ENCODE measurements at regions not wholly inside any gene's neighbourhood (a gene's known extent, or its start where the extent isn't known, plus 50 kb on each side); places are given as distances from the start of the nearest gene placed in this dataset.

DNA sequence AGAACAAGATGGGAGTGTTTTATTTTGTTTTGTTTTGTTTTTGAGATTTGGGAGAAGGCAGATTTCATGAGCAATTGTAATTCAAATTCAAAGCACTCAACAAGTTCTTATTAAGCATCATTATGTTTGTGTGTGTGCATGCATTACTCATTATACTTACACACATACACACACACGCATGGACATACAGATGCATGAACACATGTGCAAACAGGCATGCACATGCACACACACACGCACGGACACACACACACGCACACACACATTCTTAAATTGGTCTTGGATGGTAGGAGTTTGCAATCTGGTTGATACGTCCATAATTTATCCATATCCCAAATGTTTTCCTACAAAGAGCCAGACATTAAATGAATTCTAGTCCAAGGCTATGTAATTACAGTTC is 702.8 kb downstream of the INHBA start:
- H3K27me3 ChIP-seq (ENCODE audit: control insufficient read depth in 3 of 3, insufficient read depth in 3 of 3, low read length in 3 of 3): no peaks in the 10 kb centered on the region
- H3K9me3 ChIP-seq (ENCODE audit: control insufficient read depth in 2 of 2, insufficient read depth in 1 of 2, low read depth in 1 of 2, low read length in 1 of 2): no peaks in the 10 kb centered on the region
- DNase-seq (no peak), FAIRE-seq (no peak)
- no peak overlapping the region for H3K4me3 ChIP-seq (ENCODE audit: low read depth in 1 of 3, low read length in 3 of 3)
- 94 to 96% (median 96%) methylated on average over 5 of the region's 5 CpGs for WGBS, 3 donors
- H3K4me1 ChIP-seq (ENCODE audit: control insufficient read depth in 3 of 3, insufficient read depth in 2 of 3, low read depth in 1 of 3, low read length in 2 of 3): no peaks in the 10 kb centered on the region
- H3K27ac ChIP-seq (ENCODE audit: low read depth in 1 of 3, low read length in 2 of 3): no peak overlapping the region
- no peaks in the 10 kb centered on the region for H3K36me3 ChIP-seq (ENCODE audit: control insufficient read depth in 3 of 3, insufficient read depth in 2 of 3, low read depth in 1 of 3, low read length in 3 of 3)

DNA sequence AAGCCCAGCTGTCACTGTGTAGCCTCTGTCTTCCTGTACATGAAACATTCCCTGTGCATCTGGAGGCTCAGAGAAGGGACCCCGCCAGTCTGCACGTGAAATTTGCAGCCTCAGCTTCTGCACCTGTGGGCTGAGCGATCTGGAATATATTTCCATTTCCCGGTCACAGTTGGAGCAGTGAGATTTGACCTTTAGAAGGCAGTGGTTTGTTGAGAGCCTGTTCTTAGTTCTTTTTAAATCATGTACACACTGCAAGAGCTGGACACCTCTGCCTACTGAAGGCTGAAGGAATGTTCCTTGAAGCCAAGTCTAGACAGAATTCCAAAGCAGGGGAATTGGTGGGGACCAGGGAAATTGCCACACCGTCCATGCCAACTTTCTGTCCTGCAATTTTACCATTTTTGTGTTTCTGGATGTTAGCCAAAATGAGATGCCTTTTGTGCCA is 706.6 kb downstream of the INHBA start:
- Histone ChIP-seq H3K27ac (ENCODE audit: low read depth in 1 of 3, low read length in 2 of 3) (no peak overlapping the region), H3K4me3 (ENCODE audit: low read depth in 1 of 3, low read length in 3 of 3) (no peak overlapping the region), H3K9me3 (ENCODE audit: control insufficient read depth in 2 of 2, insufficient read depth in 1 of 2, low read depth in 1 of 2, low read length in 1 of 2) (no peaks in the 10 kb centered on the region), H3K27me3 (ENCODE audit: control insufficient read depth in 3 of 3, insufficient read depth in 3 of 3, low read length in 3 of 3) (no peaks in the 10 kb centered on the region), H3K36me3 (ENCODE audit: control insufficient read depth in 3 of 3, insufficient read depth in 2 of 3, low read depth in 1 of 3, low read length in 3 of 3) (no peaks in the 10 kb centered on the region), H3K4me1 (ENCODE audit: control insufficient read depth in 3 of 3, insufficient read depth in 2 of 3, low read depth in 1 of 3, low read length in 2 of 3) (no peaks in the 10 kb centered on the region)
- DNase-seq (no peak), FAIRE-seq (no peak)
- 63 to 71% (median 66%) methylated on average over 5 of the region's 5 CpGs for WGBS, 3 donors

GRCh38 chr7:40990841-40991240 is 712.0 kb downstream of the INHBA start:
- no peak overlapping the region for H3K27ac ChIP-seq (ENCODE audit: low read depth in 1 of 3, low read length in 2 of 3)
- FAIRE-seq (no peak), DNase-seq (no peak)
- no peaks in the 10 kb centered on the region for H3K4me1 ChIP-seq (ENCODE audit: control insufficient read depth in 3 of 3, insufficient read depth in 2 of 3, low read depth in 1 of 3, low read length in 2 of 3)
- H3K27me3 ChIP-seq (ENCODE audit: control insufficient read depth in 3 of 3, insufficient read depth in 3 of 3, low read length in 3 of 3): no peaks in the 10 kb centered on the region
- no peaks in the 10 kb centered on the region for H3K36me3 ChIP-seq (ENCODE audit: control insufficient read depth in 3 of 3, insufficient read depth in 2 of 3, low read depth in 1 of 3, low read length in 3 of 3)
- no peaks in the 10 kb centered on the region for H3K9me3 ChIP-seq (ENCODE audit: control insufficient read depth in 2 of 2, insufficient read depth in 1 of 2, low read depth in 1 of 2, low read length in 1 of 2)
- H3K4me3 ChIP-seq (ENCODE audit: low read depth in 1 of 3, low read length in 3 of 3): no peak overlapping the region
- 88 to 99% (median 90%) methylated on average over 3 of the region's 3 CpGs for WGBS, 3 donors

DNA sequence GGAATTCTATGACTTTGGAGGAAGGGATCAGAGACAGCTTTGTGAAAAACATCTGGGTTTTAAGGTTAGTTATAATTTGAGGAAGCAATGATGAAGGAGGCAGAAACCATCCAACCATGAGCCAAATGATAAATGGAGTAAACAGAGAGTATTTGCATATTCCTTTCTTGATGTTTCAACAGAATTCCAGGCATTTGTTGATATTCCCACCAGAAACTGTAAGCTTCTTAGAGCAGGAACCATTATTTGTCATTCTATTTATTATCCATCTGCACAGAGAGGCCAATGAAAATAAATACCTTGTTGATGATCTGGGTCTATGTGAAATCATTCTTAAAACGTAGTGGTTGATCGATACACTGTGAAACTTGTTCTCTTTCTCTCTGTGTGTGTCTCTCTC is 715.3 kb downstream of the INHBA start:
- no peaks in the 10 kb centered on the region for H3K36me3 ChIP-seq (ENCODE audit: control insufficient read depth in 3 of 3, insufficient read depth in 2 of 3, low read depth in 1 of 3, low read length in 3 of 3)
- no peak overlapping the region for H3K4me3 ChIP-seq (ENCODE audit: low read depth in 1 of 3, low read length in 3 of 3)
- no peaks in the 10 kb centered on the region for H3K4me1 ChIP-seq (ENCODE audit: control insufficient read depth in 3 of 3, insufficient read depth in 2 of 3, low read depth in 1 of 3, low read length in 2 of 3)
- WGBS, 3 donors: 78 to 89% (median 85%) methylated on average over 2 of the region's 2 CpGs
- FAIRE-seq (no peak), DNase-seq (no peak)
- H3K9me3 ChIP-seq (ENCODE audit: control insufficient read depth in 2 of 2, insufficient read depth in 1 of 2, low read depth in 1 of 2, low read length in 1 of 2): no peaks in the 10 kb centered on the region
- no peak overlapping the region for H3K27ac ChIP-seq (ENCODE audit: low read depth in 1 of 3, low read length in 2 of 3)
- no peaks in the 10 kb centered on the region for H3K27me3 ChIP-seq (ENCODE audit: control insufficient read depth in 3 of 3, insufficient read depth in 3 of 3, low read length in 3 of 3)

DNA sequence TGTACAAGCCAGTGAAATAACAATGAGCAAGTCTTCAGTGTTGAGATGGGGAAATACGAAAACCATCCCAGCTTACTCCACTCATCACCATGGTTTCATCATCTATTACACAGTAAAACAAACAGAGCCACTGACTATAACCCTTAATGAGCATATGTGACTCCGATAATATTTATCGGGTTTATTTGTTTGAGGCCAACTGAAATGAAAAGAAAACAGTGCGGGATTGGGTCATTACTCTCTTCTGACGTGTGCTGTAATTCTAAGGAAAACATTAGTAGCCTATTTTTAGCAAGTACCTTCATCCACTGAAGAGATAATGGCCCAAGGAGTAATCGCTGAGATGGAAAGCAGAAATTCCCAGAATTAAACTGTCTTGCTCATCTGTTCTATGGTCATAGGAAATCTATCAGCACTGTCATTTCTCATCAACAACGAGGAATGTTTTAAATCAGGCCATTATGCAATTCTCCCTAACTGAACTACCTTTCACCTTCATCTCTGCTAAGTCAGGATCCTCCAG is 716.5 kb downstream of the INHBA start:
- H3K27ac ChIP-seq (ENCODE audit: low read depth in 1 of 3, low read length in 2 of 3): no peak overlapping the region

DNA sequence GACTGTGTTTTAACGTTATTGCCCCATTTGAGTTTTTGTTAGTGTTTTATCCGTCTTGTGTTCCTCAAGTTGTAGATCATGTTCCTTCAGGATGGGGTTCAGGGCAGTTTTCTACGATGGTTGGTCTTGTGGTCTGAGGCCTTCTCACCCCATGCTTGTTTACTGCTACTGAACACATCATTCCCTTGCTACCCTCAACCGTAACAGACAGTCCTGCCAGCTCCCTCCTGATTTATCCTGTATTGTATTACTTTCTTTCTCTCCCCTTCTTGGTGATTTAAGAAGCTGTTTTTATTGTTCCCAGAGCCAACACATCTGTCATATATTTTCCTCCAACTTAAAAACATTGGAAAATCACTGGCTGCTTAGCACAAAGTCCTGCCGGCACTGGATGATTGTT is 719.8 kb downstream of the INHBA start:
- H3K4me1 ChIP-seq (ENCODE audit: control insufficient read depth in 3 of 3, insufficient read depth in 2 of 3, low read depth in 1 of 3, low read length in 2 of 3): no peaks in the 10 kb centered on the region
- no peak overlapping the region for H3K4me3 ChIP-seq (ENCODE audit: low read depth in 1 of 3, low read length in 3 of 3)
- no peak for FAIRE-seq
- H3K27me3 ChIP-seq (ENCODE audit: control insufficient read depth in 3 of 3, insufficient read depth in 3 of 3, low read length in 3 of 3): no peaks in the 10 kb centered on the region
- DNase-seq: no peak
- no peak overlapping the region for H3K27ac ChIP-seq (ENCODE audit: low read depth in 1 of 3, low read length in 2 of 3)
- 73 to 80% (median 74%) methylated on average over 5 of the region's 5 CpGs for WGBS, 3 donors
- no peaks in the 10 kb centered on the region for H3K36me3 ChIP-seq (ENCODE audit: control insufficient read depth in 3 of 3, insufficient read depth in 2 of 3, low read depth in 1 of 3, low read length in 3 of 3)
- H3K9me3 ChIP-seq (ENCODE audit: control insufficient read depth in 2 of 2, insufficient read depth in 1 of 2, low read depth in 1 of 2, low read length in 1 of 2): no peaks in the 10 kb centered on the region

More for the DNA sequence above, 716.5 kb downstream of the INHBA start:
- Histone ChIP-seq H3K4me1 (ENCODE audit: control insufficient read depth in 3 of 3, insufficient read depth in 2 of 3, low read depth in 1 of 3, low read length in 2 of 3) (no peaks in the 10 kb centered on the region), H3K9me3 (ENCODE audit: control insufficient read depth in 2 of 2, insufficient read depth in 1 of 2, low read depth in 1 of 2, low read length in 1 of 2) (no peaks in the 10 kb centered on the region), H3K4me3 (ENCODE audit: low read depth in 1 of 3, low read length in 3 of 3) (no peak overlapping the region), H3K27me3 (ENCODE audit: control insufficient read depth in 3 of 3, insufficient read depth in 3 of 3, low read length in 3 of 3) (no peaks in the 10 kb centered on the region), H3K36me3 (ENCODE audit: control insufficient read depth in 3 of 3, insufficient read depth in 2 of 3, low read depth in 1 of 3, low read length in 3 of 3) (no peaks in the 10 kb centered on the region)
- no peak for FAIRE-seq
- WGBS, 3 donors: 26 to 45% (median 34%) methylated on average over 7 of the region's 7 CpGs
- DNase-seq: peak; percentile 9 to 16

- Histone ChIP-seq H3K27ac (ENCODE audit: low read depth in 1 of 3, low read length in 2 of 3) (no peak overlapping the region), H3K4me3 (ENCODE audit: low read depth in 1 of 3, low read length in 3 of 3) (no peak overlapping the region), H3K4me1 (ENCODE audit: control insufficient read depth in 3 of 3, insufficient read depth in 2 of 3, low read depth in 1 of 3, low read length in 2 of 3) (no peaks in the 10 kb centered on the region), H3K27me3 (ENCODE audit: control insufficient read depth in 3 of 3, insufficient read depth in 3 of 3, low read length in 3 of 3) (no peaks in the 10 kb centered on the region), H3K9me3 (ENCODE audit: control insufficient read depth in 2 of 2, insufficient read depth in 1 of 2, low read depth in 1 of 2, low read length in 1 of 2) (no peaks in the 10 kb centered on the region), H3K36me3 (ENCODE audit: control insufficient read depth in 3 of 3, insufficient read depth in 2 of 3, low read depth in 1 of 3, low read length in 3 of 3) (no peaks in the 10 kb centered on the region)
- FAIRE-seq (no peak), DNase-seq (no peak)
- 87 to 91% (median 90%) methylated on average over 6 of the region's 6 CpGs for WGBS, 3 donors
These were observed 723.6 kb downstream of the INHBA start for GRCh38 chr7:40979296-40979695.

- no peak for DNase-seq
- no peak overlapping the region for H3K4me3 ChIP-seq (ENCODE audit: low read depth in 1 of 3, low read length in 3 of 3)
- no peak overlapping the region for H3K27ac ChIP-seq (ENCODE audit: low read depth in 1 of 3, low read length in 2 of 3)
- WGBS, 3 donors: 55 to 78% (median 75%) methylated on average over 1 of the region's 1 CpG
- no peaks in the 10 kb centered on the region for H3K9me3 ChIP-seq (ENCODE audit: control insufficient read depth in 2 of 2, insufficient read depth in 1 of 2, low read depth in 1 of 2, low read length in 1 of 2)
- no peaks in the 10 kb centered on the region for H3K36me3 ChIP-seq (ENCODE audit: control insufficient read depth in 3 of 3, insufficient read depth in 2 of 3, low read depth in 1 of 3, low read length in 3 of 3)
- H3K4me1 ChIP-seq (ENCODE audit: control insufficient read depth in 3 of 3, insufficient read depth in 2 of 3, low read depth in 1 of 3, low read length in 2 of 3): no peaks in the 10 kb centered on the region
- no peaks in the 10 kb centered on the region for H3K27me3 ChIP-seq (ENCODE audit: control insufficient read depth in 3 of 3, insufficient read depth in 3 of 3, low read length in 3 of 3)
- no peak for FAIRE-seq
These were observed 724.8 kb downstream of the INHBA start for GRCh38 chr7:40978047-40978446.

- WGBS, 3 donors: 22 to 42% (median 38%) methylated on average over 1 of the region's 1 CpG
- Histone ChIP-seq H3K9me3 (ENCODE audit: control insufficient read depth in 2 of 2, insufficient read depth in 1 of 2, low read depth in 1 of 2, low read length in 1 of 2) (no peaks in the 10 kb centered on the region), H3K27ac (ENCODE audit: low read depth in 1 of 3, low read length in 2 of 3) (no peak overlapping the region), H3K4me3 (ENCODE audit: low read depth in 1 of 3, low read length in 3 of 3) (no peak overlapping the region), H3K36me3 (ENCODE audit: control insufficient read depth in 3 of 3, insufficient read depth in 2 of 3, low read depth in 1 of 3, low read length in 3 of 3) (no peaks in the 10 kb centered on the region), H3K27me3 (ENCODE audit: control insufficient read depth in 3 of 3, insufficient read depth in 3 of 3, low read length in 3 of 3) (no peaks in the 10 kb centered on the region), H3K4me1 (ENCODE audit: control insufficient read depth in 3 of 3, insufficient read depth in 2 of 3, low read depth in 1 of 3, low read length in 2 of 3) (no peaks in the 10 kb centered on the region)
- FAIRE-seq (no peak), DNase-seq (no peak)
These were observed 725.4 kb downstream of the INHBA start for GRCh38 chr7:40977533-40977932.
